ENCODE measurements at regions not wholly inside any gene's neighbourhood (a gene's known extent, or its start where the extent isn't known, plus 50 kb on each side); places are given as distances from the start of the nearest gene placed in this dataset.
"Not testable (repeated sequence)": the region's sequence is repeated elsewhere in the genome, so short reads cannot be mapped to it uniquely, and the experiment has no call there.

- Histone ChIP-seq H3K27ac (no peak overlapping the region), H3K4me3 (no peak overlapping the region)
Observed at GRCh38 chr2:221731432-221732145, 159.5 kb upstream of the EPHA4 start.

- H3K4me3 ChIP-seq, result no peak overlapping the region
Observed at GRCh38 chr2:221726894-221727513, 154.9 kb upstream of the EPHA4 start.

GRCh38 chr2:221724631-221725203 is 152.6 kb upstream of the EPHA4 start:
- Histone ChIP-seq H3K4me3 (no peak overlapping the region), H3K27ac (no peak overlapping the region)

More at GRCh38 chr2:221726894-221727513, 154.9 kb upstream of the EPHA4 start:
- no peak overlapping the region for H3K27ac ChIP-seq

DNA sequence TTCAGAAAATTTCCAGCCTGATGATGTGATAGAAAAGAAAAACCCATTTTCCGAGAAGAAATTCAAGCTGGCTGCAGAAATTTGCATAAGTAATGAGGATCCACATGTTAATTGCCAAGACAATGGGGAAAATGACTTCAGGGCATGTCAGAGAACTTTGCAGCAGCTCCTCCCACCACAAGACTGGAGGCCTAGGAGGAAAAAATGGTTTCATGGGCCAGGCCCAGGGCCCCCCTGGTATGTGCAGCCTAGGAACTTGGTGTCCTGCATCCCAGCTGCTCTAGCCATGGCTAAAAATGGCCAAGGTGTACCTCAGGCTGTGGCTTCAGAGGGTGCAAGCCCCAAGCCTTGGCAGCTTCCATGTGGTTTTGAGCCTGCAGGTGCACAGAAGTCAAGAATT is 152.0 kb upstream of the EPHA4 start:
- not testable (repeated sequence) for H3K27ac ChIP-seq

GRCh38 chr2:221716426-221717303 is 144.6 kb upstream of the EPHA4 start:
- Histone ChIP-seq H3K4me3 (no peak overlapping the region), H3K27ac (no peak overlapping the region)

More for the DNA sequence above, 152.0 kb upstream of the EPHA4 start:
- H3K4me3 ChIP-seq, result not testable (repeated sequence)

GRCh38 chr2:221715523-221716247 is 143.6 kb upstream of the EPHA4 start:
- Histone ChIP-seq H3K27ac (no peak overlapping the region), H3K4me3 (no peak overlapping the region)

DNA sequence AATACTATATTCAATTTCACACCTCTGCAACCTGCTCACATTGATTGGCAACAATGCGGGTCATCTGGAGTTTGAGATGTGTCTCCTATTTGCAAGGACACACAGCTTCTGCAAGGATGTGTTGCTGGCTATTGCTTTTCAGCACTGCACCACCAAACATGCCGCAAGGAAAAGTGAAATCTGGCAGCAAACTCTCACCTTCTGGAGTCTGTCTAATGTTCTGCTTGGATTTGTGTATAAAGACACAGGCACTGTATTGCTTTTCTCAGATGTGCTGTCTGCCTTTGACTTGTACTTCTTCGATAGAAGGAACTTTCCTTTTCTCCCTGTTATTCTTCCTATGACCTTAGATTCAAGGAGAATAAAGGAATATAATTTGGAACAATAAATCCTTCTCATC is 138.6 kb upstream of the EPHA4 start:
- no peak overlapping the region for H3K27ac ChIP-seq
- no peak overlapping the region for H3K4me3 ChIP-seq

GRCh38 chr2:221708902-221709301 is 136.8 kb upstream of the EPHA4 start:
- H3K27ac ChIP-seq, result no peak overlapping the region
- no peak overlapping the region for H3K4me3 ChIP-seq

DNA sequence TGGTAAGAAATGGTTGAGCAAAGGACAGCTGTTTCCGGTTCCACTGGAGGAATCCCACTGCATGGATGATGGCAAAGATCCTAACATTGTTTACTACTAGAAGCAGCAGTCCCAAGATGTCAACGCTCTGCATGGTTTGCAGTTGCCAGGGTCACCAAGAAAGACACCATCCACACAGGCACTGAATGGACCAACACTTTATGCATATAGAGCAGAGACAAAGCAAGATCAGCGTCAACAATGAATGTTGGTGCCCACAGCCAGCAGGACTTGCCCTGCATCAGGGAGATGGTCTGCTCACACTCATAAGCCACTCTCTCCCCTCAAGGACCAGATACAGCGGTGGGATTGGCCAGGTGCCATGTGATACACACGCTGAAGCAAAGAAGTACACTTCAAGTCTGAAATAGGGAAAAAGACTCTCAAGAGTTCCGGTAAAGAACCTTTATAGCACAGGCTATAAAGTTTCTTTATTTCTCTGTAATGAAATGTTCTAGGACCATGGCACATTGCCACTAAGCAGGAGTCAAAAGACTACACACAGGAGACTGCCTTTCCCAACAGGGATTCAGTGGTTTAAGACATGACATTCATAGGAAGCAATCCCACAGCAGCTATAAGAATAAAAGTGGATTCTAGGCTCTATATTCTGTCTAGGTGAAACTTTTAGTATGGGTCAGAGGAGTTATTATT is 133.2 kb upstream of the EPHA4 start:
- Histone ChIP-seq H3K27ac (no peak overlapping the region), H3K4me3 (no peak overlapping the region)

- no peak overlapping the region for H3K27ac ChIP-seq
- H3K4me3 ChIP-seq, result no peak overlapping the region
Observed at GRCh38 chr2:221704442-221704841, 132.3 kb upstream of the EPHA4 start.

- H3K4me3 ChIP-seq, result no peak overlapping the region
- H3K27ac ChIP-seq, result no peak overlapping the region
Observed at GRCh38 chr2:221693365-221693764, 121.3 kb upstream of the EPHA4 start.

DNA sequence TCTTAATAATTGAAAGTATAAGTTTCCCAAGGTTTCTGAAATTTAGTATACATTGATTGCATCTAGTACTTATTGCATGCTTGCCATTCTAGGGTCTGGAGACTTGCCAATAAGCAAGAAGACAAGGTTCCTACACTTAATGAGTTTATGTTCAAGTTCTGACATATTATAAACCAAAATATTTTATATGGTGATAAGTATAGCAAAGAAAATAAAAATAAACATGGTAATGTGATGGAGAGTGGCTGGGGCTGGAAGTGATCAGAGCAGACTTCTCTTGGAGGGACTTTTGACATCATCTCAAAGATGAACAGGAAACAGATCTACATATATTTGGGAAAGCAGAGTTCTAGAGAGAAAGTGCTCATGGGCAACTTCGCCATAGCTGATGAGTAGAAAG is 119.5 kb upstream of the EPHA4 start:
- H3K27ac ChIP-seq, result no peak overlapping the region
- H3K4me3 ChIP-seq, result no peak overlapping the region

DNA sequence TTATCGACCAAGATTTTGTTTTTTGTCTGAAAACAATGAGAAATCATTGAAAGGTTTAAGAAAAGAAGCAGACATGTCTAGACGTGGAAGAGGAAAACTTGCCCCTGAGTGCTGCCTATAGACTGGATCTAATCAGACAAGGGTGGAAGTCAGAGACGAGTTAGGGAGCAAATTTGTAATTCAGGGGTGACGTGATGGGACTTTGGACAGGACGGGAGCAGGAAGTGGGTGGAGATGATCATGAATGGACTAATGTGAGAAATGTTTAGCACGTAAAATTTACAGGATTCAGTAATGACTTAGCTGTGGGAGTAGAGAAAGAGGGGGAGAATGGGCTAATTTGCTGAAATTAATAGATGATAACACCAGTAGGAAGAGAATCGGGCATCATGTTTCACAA is 117.0 kb upstream of the EPHA4 start:
- Histone ChIP-seq H3K4me3 (no peak overlapping the region), H3K27ac (no peak overlapping the region)

DNA sequence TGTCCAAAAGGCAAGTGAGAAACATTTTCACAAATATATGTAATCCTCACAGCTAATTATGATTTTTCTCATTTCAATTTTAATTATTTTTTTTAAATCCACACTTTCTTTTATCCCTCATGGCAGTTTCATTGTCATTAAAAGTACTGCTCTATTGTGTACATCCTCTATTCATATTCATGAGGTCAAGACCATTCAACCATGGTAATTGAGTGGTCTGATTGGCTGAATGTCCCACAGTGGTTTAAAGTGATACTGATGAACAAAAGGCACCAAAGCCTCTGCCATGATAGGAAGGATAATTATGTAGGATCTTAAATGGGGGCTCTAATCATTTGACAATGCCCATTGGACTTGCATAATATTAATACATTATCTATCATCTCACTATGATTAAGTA is 108.4 kb upstream of the EPHA4 start:
- Histone ChIP-seq H3K27ac (no peak overlapping the region), H3K4me3 (no peak overlapping the region)

- Histone ChIP-seq H3K27ac (no peak overlapping the region), H3K4me3 (no peak overlapping the region)
Observed at GRCh38 chr2:221677688-221678087, 105.6 kb upstream of the EPHA4 start.

- H3K27ac ChIP-seq, result no peak overlapping the region
Observed at GRCh38 chr2:221676566-221677172, 104.6 kb upstream of the EPHA4 start.

DNA sequence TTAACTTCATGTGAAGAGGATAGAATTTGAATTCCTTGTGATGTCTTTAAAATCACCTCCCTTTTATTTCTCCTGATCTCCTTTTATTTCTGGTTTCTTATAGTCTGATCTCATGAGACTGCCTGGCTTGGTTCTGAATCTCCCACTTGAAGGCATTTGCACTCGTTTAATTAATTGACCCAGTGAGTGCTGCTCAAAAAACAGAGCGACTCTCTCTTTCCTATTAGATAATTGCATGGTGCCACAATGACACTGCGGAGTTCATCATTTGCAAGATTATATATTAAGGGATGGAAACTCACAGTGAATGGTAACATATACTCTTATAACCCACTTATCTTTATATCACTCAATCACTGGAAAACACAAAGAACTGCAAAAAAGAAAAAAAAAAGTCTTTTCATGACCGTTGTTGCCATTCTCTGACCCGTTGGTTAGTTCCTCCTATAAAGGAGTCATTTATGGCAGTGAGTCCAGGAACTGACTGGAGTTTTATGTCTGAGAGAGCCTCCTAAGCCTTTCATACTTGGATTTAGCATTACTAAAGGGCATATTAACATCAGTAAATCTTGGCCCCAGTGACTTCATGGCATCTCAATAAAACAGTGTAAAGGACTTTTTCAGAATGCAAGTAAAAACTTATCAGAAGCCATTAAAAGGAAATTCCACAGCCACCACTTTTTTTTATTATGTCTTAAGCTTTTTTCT is 103.3 kb upstream of the EPHA4 start:
- no peak overlapping the region for H3K4me3 ChIP-seq

More at GRCh38 chr2:221676566-221677172, 104.6 kb upstream of the EPHA4 start:
- no peak overlapping the region for H3K4me3 ChIP-seq

DNA sequence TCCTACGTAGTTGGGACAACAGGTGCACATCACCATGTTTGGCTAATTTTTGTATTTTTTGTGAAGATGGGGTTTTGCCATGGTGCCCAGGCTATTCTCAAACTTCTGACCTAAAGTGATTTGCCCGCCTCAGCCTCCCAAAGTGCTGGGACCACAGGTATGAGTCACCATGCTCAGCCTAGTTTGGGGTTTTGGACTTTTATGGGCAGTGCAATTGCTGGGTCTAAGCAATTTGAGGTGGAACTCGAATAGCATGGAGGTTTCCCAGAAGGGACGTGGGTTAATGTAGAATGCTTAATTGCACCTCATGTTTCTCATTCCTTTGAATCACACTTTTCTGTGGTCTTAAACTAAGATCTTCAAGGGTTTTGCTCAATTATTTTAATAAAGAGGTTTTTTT is 102.3 kb upstream of the EPHA4 start:
- Histone ChIP-seq H3K4me3 (no peak overlapping the region), H3K27ac (no peak overlapping the region)

More for the DNA sequence above, 103.3 kb upstream of the EPHA4 start:
- no peak overlapping the region for H3K27ac ChIP-seq
